CD4-positive, alpha-beta T cell treated with Interleukin-6 for 4 hours (primary cell): ENCODE measurements at regions not wholly inside any gene's neighbourhood (a gene's known extent, or its start where the extent isn't known, plus 50 kb on each side); places are given as distances from the start of the nearest gene placed in this dataset.

Source experiments
- DNase-seq: peaks from one replicate; pipeline ENCODE4 v3.0.0-alpha.2; 2020; ENCODE audit warnings: mixed read lengths

DNA sequence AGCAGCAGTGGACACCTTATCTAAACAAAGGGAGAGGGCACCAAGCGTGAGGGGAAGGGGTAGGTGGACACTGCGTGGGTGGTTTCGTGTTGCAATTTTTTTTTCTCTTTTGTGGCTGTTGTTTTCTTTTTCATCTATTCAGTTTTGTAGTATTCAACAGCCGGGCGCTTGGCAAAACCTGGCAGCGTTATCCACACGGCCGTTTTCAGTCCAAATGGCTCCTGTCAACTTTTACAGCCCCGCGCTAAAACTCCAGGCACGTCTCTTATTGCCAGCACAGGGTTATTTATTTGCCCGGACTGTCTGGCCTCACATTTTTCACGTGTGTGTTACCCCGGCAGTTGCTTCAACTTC lies 192.2 kb downstream of the BCOR start:
- no peak for DNase-seq

DNA sequence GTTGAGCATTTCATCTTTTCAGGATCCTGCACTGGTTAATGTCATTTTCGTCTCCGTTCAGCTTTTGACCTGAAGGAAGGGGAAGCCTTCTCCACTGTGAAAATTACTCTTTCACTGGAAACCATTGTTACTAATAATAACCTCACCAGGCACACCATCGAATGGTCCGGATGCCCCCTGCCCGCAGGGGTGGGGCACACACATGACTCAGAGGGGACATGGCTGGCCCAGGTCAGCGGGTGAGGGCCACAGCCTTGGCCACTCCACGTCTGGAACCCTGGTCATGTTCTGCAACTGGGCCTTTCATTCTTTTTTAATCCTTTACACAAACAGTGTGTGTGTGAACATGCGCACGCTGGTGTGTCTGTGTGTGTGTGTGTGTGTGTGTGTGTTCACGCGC lies 191.8 kb downstream of the BCOR start:
- DNase-seq = no peak

DNA sequence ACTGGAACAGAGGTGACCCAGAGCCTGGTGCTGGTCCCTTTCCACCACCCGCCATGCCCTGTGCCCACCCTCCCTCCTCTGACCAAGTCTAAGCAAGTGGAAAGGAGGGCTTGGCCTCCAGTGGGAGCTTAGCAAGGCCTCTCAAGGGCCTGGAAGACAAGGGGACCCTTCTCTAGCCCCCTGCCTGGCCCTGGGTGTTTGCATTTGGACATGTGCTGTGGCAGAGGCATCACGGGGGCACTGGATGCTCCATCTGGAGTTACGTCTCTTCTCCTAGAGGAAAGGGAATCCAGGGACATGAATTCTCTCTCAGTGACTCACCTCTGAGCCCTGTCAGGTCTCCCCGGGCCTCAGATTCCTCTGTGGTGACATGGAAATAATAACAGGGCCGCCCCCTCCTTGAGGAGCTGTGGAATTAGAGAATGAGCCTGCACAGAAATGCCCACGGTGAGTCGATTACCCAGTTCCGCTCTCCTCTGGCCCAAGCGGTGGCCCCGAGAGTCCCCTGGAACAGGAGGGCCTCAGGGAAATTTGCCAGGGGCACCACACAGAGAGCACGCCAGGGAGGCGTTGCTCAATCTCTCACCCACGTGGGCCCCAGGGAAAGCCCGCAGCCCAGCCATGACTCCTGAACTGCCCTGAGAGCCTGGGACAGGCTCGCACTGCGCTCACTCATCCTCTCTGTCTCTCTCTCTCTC lies 189.6 kb downstream of the BCOR start:
- DNase-seq = no peak

DNA sequence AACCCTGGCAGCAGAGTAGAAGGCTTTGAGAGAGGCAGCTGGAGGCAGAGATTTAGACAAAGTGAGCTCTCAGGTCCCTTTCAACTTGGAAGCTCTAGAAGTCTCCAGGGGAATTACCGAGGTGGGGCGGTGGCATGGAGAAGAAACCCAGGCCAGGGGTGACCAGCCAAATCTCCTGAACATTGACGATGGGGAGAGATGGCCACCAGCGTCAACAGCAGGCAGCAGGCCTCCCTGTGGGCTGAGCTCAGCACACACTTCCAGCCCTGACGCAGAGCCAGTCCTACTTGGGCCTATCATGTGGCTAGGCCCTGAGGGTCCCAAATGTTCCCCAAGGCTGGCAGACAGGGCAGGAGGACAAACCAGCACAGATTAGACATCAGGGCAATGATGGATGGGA lies 187.8 kb downstream of the BCOR start:
- no peak for DNase-seq

DNA sequence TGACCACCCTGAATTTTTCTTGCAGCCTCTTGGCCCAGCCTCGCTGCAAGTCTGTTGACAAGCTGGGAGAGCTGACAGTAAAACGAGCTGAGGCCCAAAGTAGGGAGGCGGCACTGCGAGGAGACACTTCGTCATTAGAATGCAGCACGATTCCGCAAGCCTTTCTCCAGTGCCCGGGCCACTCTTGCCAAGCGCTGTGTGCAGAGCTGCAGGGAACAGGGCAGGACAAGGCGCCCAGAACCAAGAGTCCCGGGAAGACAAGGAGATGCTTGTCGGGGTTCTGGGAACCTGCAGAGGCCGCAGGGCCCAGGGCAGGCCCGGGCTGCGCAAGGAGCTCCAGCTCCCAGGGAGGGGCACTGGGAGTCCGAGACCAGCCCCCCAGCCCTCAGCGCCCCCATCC lies 187.1 kb downstream of the BCOR start:
- DNase-seq = no peak

DNA sequence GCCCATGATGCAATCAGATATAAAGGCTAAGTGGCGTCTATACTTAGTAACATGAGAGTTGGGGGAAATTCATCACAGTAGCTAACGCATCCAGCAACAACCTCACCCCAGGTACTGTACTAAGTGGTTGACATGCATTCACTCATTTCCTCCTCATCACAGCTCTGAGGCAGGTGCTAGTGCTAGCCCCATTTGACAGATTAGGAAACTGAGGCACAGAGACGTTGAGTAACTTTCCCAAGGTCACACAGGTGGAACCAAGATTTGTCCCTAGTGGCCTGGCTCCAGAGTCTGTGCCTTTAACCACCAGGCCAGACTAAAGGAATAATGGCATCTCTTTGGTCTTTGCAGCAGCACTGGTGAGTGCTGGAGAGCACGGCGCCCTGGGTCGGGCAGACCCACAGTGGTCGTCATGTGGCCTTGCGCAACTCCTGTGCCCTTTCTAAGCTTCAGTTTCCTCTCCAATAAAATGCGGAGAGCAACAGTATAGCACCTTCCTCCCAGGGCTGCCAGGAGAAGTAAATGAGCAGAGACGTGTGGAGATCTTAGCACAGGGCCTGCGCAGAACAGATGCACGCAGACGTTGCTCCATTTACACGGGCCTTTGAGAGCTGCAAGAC lies 186.4 kb downstream of the BCOR start:
- DNase-seq = no peak

DNA sequence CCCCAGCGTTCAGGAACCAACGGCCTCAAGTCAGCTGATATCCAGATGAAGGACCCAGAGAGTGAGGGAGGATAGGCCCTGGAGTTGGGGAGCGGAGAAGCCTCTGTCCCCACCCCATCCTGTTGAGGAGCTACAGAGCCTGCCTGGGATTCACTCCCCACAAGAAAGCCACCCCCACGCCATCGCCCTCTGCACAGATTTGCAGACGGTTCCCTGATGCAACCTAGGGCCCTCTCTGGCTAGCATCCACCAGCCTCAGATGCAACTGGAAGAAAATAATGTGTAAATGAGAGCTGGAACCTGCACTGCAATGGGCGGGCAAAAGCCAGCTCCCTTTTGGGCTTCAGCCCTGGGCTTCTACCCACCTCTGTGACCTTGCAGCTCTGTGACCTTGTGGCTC lies 185.6 kb downstream of the BCOR start:
- no peak for DNase-seq

DNA sequence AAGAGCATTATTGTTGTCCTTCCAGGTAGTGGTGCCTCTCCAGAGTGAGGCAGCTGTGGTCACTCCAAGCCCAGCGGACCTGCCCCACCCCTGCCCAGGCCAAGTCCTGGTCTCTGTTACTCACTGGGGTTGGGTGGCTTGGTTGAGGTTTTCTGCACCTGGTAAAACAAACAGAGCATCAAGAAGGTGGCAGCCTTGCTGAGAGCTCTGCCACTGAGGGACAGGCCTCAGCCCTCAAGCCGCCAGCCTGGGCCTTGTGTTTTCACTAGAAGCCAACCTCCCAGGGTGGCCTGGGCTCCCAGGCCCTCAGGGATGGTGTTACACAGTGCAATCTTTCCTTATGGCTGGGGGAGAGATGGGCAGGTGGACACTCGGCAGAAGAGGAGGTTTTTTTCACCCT lies 182.7 kb downstream of the BCOR start:
- DNase-seq = no peak

DNA sequence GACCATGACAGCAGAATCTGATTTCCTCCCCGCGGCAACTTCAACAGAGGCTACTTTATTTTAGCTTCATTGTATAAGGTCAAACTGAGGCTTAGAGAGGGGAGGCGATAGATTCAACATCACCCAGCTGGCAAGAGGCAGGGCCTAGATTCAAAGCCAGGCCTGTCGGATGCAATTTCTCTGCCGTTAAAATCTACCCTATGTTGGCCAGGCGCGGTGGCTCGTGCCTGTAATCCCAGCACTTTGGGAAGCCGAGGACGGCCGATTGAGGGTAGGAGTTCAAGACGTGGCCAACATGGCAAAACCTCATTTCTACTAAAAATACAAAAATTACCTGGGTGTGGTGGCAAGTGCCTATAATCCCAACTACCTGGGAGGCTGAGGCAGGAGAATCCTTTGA lies 182.2 kb downstream of the BCOR start:
- no peak for DNase-seq

DNA sequence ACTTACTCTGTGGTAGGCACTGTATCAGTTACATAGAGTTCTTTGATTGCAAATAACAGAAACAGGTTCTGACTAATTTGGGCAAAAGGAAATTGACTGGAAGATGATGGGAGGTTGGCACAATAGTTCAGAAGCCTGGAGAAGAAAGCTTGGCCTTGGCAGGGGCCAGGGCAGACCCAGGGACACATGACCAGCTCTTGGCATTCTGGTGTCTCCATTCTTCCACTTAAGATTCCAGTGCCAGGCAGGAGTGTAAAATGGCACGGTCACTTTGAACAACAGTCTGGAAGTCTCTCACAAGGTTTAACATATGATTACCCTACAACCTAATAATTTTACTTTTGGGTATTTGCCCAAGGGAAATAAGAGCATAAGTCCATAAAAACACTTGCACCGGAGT lies 175.9 kb downstream of the BCOR start:
- DNase-seq = no peak

DNA sequence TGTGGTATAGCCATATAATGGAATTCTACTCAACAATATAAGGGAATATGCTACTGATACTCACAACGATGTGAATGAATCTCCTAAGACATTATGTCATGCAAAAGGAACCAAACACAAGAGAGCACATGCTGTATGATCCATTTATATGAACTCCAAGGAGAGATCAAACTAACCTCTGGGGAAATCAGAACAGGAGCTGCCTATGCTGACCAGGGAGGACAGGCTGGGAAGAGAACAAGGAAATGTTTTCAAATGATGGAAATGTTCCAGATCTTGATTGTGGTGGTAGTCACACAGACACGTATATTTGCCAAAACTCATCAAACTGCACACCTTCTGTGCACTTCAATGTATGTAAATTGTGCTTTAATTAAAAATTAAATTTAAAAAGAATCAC lies 175.3 kb downstream of the BCOR start:
- DNase-seq = no peak

DNA sequence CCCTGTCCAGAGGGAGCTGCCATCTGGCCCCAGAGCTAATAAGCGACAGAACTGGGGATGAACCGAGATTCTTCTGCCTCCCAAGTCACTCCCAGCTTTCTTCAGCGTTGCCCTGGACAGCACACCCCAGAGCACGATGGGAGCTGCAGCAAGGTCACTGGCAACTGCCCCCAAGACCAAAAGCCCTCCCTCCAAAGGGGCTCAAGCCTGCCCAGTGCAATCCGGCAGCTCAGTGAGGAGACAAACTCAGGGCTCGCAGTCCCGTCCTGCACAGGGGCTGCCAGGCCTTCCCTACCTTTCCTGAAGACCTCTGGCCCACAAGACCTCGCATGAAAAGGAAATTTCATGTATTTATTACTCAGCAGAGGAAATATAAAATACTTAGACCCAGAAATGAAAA lies 174.8 kb downstream of the BCOR start:
- DNase-seq = no peak

DNA sequence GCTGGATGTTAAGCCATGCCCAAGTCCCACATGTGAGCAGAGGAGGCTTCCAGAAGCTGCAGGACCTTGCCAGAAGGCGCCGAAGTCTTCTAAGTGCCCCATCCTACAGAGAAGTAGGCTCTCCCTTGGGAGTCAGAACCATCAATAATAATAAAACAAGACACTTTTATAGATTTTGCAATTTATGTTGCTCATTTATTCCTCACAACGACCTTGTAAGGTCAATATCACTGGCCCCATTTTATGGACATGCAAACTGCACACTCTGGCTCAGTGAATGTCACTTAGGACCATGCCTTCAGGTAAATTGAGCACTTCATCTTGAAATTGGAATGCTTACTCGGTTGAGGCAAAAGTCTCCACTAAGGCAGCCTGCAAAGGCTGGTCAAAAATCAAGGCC lies 170.4 kb downstream of the BCOR start:
- no peak for DNase-seq

DNA sequence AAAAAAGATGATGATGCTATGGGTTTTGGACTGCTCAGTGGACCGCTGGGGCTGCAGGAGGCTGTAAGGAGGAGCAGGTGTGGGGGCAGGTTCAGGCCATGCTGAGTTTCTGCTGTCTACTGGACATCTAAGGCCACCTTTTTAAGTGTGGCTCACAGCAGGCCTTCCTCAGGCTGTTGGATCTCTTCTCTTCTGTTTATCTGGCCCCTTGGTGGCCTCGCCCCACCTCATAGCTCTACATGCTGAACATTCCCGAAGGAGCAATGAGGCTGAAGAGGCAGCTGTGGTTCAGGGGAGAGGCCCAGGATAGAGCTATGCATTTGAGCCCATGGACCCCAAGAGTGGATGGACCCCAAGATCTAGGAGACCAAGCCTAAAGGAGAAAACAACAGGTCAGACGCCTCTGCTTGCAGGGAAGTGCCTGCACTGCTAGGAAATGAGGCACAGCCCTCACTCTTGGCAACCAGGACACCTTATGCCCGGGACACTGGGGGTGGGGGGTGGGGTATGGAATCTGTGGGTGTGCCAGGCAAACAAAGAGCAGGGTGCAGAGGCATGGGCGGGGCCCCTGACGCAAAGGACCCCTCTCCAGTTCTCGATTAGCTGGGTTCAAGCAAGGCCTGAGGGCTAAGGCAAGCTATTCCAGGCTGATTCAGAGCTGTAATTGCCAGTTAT lies 168.9 kb downstream of the BCOR start:
- DNase-seq = no peak

DNA sequence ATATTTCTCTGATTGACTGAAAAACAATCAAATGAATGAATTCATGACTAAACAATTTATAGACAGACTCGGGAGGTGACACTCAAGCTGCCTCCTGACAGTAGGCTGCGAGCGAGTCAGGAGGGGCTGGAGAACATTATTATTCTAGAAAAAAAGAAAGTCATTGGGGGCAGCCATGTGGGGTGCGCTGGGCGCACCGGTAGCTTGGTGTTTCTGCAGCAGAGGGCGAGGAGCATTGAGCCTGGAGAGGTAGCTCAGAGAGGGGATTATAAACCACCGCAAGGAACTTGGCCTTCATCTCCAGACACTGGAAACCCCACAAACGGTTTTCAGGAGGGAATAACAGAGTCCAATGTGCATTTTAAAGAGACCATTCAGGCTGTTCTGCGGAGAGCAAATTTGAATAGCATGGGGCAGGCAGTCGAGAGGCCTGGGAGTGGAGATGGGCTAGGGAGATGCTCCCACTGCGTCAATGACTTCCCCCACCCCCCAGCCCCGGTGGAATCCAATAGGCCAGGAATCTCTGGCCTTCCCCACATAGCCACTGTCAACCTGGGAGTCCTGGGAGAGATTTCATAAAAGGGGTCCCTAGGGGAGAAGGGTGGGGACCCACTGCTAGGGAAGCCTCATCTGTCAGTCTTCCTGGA lies 168.3 kb downstream of the BCOR start:
- DNase-seq = no peak

DNA sequence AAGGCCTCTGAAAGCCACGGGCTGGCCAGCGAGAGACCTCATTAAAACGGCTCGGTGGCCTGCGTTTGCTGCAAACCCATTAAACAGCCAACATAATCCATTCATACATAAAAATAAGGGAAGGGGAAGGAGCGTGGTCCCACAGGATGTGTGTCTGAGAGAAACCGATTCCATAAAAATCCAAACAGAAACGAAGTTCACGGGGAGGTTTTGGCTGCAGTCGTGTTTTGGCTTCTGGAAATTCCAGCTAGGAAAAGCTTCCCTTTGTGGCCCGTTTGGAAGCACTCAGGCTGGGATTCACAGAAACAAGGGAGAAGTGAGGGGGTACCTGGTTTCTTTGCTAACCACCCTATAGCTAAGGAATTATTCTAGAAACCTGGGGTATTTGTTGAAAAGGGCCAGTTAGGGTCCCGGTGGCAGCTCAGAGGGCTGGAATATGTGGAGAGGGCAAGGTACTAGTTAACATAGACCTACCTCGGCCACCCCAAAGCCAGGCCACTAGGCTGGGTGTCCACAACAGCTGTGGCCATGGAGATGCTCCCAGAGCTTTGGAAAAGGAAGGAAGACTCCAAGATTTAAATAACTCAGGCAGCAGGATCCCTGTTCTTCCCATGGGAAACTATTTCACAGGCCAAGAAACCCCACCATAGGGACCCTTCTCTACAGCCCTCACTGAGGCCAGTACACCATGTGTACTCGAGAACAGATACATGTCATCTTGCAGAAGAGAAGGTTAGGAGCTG lies 166.8 kb downstream of the BCOR start:
- no peak for DNase-seq

DNA sequence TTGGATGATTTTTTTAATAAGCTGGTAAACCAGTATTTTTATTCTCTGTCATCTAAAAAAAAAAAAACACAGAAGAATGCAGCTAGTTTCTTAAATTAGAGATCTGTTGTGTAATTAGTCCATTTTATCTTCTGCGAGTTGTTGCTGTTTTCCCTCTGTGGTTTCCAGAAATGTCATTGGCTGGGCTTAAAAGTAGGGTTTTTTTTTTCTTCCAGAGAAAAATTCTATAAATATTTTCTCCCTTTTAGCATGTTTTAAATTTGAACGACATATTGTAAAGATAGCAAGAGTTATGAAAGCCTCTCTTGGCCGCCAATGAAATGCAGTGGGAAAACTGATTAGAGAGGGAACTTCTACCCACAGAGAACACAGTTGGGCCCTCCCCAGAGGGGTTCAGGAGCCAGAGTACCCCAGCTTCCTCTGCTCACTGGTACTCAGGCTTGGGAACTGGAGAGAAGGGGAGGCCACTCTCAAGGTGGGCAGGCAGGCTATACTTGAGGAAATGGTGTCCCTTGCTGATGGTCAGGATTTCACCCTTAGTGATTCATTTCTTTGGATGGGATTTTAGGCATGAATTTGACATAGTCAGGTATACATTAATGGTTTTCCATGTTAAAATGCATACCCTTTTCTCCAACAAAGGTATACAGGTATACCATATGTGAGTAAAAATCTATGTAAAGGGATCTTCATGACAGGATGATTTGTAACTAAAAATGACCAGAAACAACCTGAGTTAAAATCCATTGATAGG lies 166.1 kb downstream of the BCOR start:
- DNase-seq = no peak

DNA sequence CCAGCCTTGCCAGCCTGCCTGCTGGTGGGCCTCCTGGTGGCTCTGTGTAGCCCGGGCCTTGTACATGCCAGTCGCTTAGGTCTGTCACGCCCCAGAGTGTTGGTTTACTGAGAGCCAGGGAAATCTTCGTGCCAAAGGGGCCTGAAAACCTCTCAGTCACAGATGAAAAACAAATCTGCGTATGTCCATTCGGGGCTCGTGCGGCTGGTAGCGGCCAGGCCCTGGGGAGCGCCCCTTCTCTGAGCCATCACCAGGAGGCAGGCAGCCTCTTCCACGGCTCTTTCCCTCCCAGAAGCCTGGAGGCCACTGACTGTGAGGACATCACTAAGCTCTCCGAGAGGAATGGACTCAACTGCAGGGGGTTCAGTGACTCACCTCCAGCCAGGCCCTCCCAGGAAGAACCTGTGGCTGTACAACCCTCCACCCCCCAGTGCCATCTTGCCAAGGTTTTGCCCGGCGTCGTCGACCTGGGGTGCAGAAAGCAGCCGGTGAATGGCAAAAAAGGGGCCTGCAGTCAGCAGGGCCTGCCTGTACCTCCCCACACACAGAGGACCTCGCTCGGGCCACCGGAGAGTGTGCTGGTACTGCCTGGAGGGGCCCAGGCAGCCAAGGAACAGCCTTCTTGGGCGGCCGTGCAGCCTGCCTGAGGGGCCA lies 162.2 kb downstream of the BCOR start:
- no peak for DNase-seq

DNA sequence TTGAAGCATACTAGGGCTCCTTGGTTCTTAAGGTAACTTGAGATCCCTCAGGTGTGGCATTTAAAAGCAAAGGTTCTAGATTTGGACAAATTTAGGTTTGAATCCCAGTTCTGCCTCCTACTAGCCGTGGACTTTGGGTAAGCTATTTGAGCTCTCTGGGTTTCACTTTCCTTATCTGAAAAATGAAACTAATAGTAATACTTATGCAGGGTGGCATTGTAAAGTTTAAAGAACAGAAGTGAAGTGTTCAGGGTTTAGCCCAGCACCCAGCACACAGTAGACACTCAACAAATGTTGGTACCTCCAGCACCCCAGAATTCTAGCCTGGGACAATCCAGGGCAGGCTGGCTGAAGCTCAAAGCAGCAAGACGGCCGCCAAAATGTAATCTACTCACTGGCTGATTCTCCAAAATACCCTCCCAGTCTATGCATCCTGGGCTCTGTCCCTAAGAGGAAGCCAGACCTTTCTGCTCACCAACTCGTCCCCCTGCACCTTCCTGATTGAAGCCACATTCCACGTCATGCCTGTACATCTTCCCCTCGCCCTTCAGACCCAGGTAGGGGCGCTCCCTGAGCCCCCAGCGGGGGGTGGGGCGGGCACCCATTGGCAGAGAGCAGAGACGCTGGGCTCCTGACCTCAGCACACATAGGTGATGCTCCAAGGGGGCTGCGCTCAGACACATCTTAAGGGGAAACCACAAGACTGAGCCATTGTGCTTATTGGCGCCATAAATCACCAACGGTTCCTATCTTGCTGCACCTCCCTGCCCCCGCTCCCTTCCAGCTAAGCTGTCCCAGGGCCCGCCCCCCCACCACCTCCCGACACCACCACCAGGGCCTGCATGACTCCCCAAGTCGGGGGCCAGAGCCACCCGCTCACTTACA lies 160.6 kb downstream of the BCOR start:
- DNase-seq = peak; percentile 34

DNA sequence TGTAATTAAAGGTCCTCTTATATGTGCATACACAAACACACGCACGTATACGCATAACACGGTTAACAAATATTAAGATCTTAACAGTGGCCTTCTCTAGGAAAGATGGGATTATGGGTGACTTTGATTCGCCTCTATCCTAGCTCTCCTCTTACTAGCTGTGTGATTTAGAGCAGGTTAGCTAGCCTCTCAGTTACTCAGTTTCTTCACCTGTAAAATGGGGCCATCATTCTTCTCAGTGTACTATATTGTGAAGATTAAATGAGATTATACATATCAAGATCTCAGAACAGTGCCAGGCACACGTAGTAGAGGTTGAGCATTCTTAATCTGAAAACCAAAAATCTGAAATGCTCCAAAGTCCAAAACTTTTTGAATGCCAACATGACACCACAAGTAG lies 159.3 kb downstream of the BCOR start:
- DNase-seq = no peak

DNA sequence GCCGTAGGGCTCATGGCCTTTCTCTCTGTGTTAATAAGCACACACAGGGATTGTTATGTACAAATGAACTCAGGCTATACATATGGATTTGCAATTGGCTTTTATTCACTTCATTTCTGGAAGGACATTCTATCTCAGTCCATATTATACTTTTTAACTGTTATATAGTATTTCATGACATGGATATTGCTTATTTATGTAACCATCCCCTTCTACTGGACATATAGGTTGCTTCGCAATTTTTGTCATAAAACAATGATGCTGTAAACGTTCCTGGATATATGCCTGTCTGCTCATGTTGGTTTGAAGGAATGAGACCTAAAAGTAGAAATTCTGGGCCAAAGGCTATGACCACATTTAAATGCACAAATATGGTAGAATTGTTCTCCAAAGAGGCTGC lies 158.1 kb downstream of the BCOR start:
- DNase-seq = no peak
